Medulla oblongata (tissue), 1 donor: ENCODE measurements at regions not wholly inside any gene's neighbourhood (a gene's known extent, or its start where the extent isn't known, plus 50 kb on each side); places are given as distances from the start of the nearest gene placed in this dataset.

Experiments
- DNase-seq: peaks from one replicate; pipeline ENCODE4 v3.0.0-alpha.2; 2015; ENCODE audit errors: extremely low spot score

- DNase-seq: no peak
Observed at GRCh38 chr3:24986612-24987011, 441.5 kb upstream of the RARB start.

- no peak for DNase-seq
Observed at GRCh38 chr3:24999357-24999756, 428.7 kb upstream of the RARB start.

GRCh38 chr3:25000971-25001591 is 427.0 kb upstream of the RARB start:
- no peak for DNase-seq

- no peak for DNase-seq
Observed at GRCh38 chr3:25002052-25002451, 426.0 kb upstream of the RARB start.

- no peak for DNase-seq
Observed at GRCh38 chr3:25007974-25008658, 419.9 kb upstream of the RARB start.

GRCh38 chr3:25009665-25010064 is 418.4 kb upstream of the RARB start:
- no peak for DNase-seq

GRCh38 chr3:25015599-25015998 is 412.5 kb upstream of the RARB start:
- DNase-seq: no peak

- DNase-seq: no peak
Observed at GRCh38 chr3:25018909-25019308, 409.2 kb upstream of the RARB start.

- DNase-seq: no peak
Observed at GRCh38 chr3:25019506-25019905, 408.6 kb upstream of the RARB start.

GRCh38 chr3:25021816-25022215 is 406.2 kb upstream of the RARB start:
- DNase-seq: peak; percentile 29

GRCh38 chr3:25023876-25024275 is 404.2 kb upstream of the RARB start:
- no peak for DNase-seq

GRCh38 chr3:25025236-25025635 is 402.8 kb upstream of the RARB start:
- DNase-seq: no peak

- peak; percentile 52 for DNase-seq
Observed at GRCh38 chr3:25027650-25028049, 400.4 kb upstream of the RARB start.

- no peak for DNase-seq
Observed at GRCh38 chr3:25029820-25030219, 398.2 kb upstream of the RARB start.

- DNase-seq: no peak
Observed at GRCh38 chr3:25032344-25032743, 395.7 kb upstream of the RARB start.

- peak; percentile 67 for DNase-seq
Observed at GRCh38 chr3:25033407-25034029, 394.5 kb upstream of the RARB start.

- DNase-seq: no peak
Observed at GRCh38 chr3:25035526-25035925, 392.5 kb upstream of the RARB start.

- no peak for DNase-seq
Observed at GRCh38 chr3:25036633-25037032, 391.4 kb upstream of the RARB start.

- no peak for DNase-seq
Observed at GRCh38 chr3:25037049-25037547, 391.0 kb upstream of the RARB start.

- DNase-seq: no peak
Observed at GRCh38 chr3:25038271-25038670, 389.8 kb upstream of the RARB start.

- no peak for DNase-seq
Observed at GRCh38 chr3:25038922-25039321, 389.1 kb upstream of the RARB start.

GRCh38 chr3:25040748-25041147 is 387.3 kb upstream of the RARB start:
- no peak for DNase-seq
